Keratinocyte (primary cell): ENCODE measurements at regions not wholly inside any gene's neighbourhood (a gene's known extent, or its start where the extent isn't known, plus 50 kb on each side); places are given as distances from the start of the nearest gene placed in this dataset.

Source experiments
- DNase-seq: peaks from one replicate; pipeline ENCODE4 v3.0.0-alpha.2; 2011; ENCODE audit warnings: low read depth, missing footprints, low spot score
- FAIRE-seq: peaks from 2 replicates; lab custom pipeline; 2011; peaks lifted over from hg19 to GRCh38; lab: Jason Lieb, UNC
- H2AFZ ChIP-seq: 2 replicates; pipeline ENCODE4 v1.6.0; 2012; ENCODE audit warnings: low read length, control low read depth, inconsistent platforms; ENCODE audit not compliant: control insufficient read depth
- H3K27ac ChIP-seq: 2 replicates; pipeline ENCODE4 v1.5.1; 2011; ENCODE audit warnings: low read length; ENCODE audit not compliant: control insufficient read depth, insufficient read depth
- H3K27me3 ChIP-seq: 3 replicates; pipeline ENCODE4 v1.6.0; 2011; ENCODE audit warnings: low read length; ENCODE audit not compliant: control insufficient read depth, insufficient read depth; ENCODE audit errors: extremely low read depth
- H3K36me3 ChIP-seq, 2 experiments: 2 replicates in 1 of 2; 3 replicates in 1 of 2; pipeline ENCODE4 v1.5.1; 2011; ENCODE audit warnings: low read length in 2 of 2, mild to moderate bottlenecking in 1 of 2; ENCODE audit not compliant: control insufficient read depth in 2 of 2, insufficient read depth in 2 of 2; ENCODE audit errors: extremely low read depth in 1 of 2
- H3K4me1 ChIP-seq: 3 replicates; pipeline ENCODE4 v1.5.1; 2011; ENCODE audit warnings: low read length; ENCODE audit not compliant: control insufficient read depth, insufficient read depth; ENCODE audit errors: extremely low read depth
- H3K4me2 ChIP-seq: 3 replicates; pipeline ENCODE4 v1.6.0; 2011; ENCODE audit warnings: low read depth, low read length; ENCODE audit not compliant: control insufficient read depth, insufficient read depth; ENCODE audit errors: extremely low read depth
- H3K4me3 ChIP-seq, 3 experiments: fragments of 200-600 bp in 1 of 3; sonication (generic) in 1 of 3; 2 replicates in 2 of 3; 3 replicates in 1 of 3; pipeline ENCODE4 v1.5.1; 2011 to 2016; ENCODE audit warnings: low read length in 3 of 3, mild to moderate bottlenecking in 3 of 3, control low read depth in 2 of 3, inconsistent platforms in 1 of 3, low read depth in 1 of 3, mixed read lengths in 1 of 3, mixed run types in 1 of 3, moderate library complexity in 1 of 3; ENCODE audit not compliant: control insufficient read depth in 2 of 3, insufficient read depth in 2 of 3; ENCODE audit errors: extremely low read depth in 1 of 3
- H3K79me2 ChIP-seq: 2 replicates; pipeline ENCODE4 v1.6.0; 2012; ENCODE audit warnings: low read length; ENCODE audit not compliant: control insufficient read depth, insufficient read depth
- H3K9ac ChIP-seq: 3 replicates; pipeline ENCODE4 v1.6.0; 2011; ENCODE audit warnings: low read length; ENCODE audit not compliant: control insufficient read depth, insufficient read depth; ENCODE audit errors: extremely low read depth
- H3K9me1 ChIP-seq: 3 replicates; pipeline ENCODE4 v1.6.0; 2011; ENCODE audit warnings: low read length; ENCODE audit not compliant: control insufficient read depth, insufficient read depth; ENCODE audit errors: extremely low read depth
- H3K9me3 ChIP-seq: 2 replicates; pipeline ENCODE4 v1.5.1; 2012; ENCODE audit warnings: low read depth, low read length; ENCODE audit not compliant: control insufficient read depth
- H4K20me1 ChIP-seq: 3 replicates; pipeline ENCODE4 v1.6.0; 2011; ENCODE audit warnings: low read length; ENCODE audit not compliant: control insufficient read depth, insufficient read depth; ENCODE audit errors: extremely low read depth
- CTCF ChIP-seq, 3 experiments: IDR thresholded peaks in 1 of 3; conservative IDR thresholded peaks in 1 of 3; optimal IDR thresholded peaks in 1 of 3; 2 replicates in 2 of 3; 3 replicates in 1 of 3; pipeline versions ENCODE3 to v1.5.1; 2011; ENCODE audit warnings: low read length in 3 of 3, mild to moderate bottlenecking in 3 of 3, moderate library complexity in 2 of 3, control low read depth in 1 of 3, inconsistent platforms in 1 of 3; ENCODE audit not compliant: insufficient read depth in 2 of 3; ENCODE audit errors: extremely low read depth in 1 of 3
- EZH2 ChIP-seq: IDR thresholded peaks from one replicate; pipeline ENCODE4 v1.6.1; 2012; ENCODE audit warnings: inconsistent platforms, mild to moderate bottlenecking, low read length, moderate library complexity
- dilution Hi-C: fragments of 300-500 bp; cut with MboI; formaldehyde crosslinking; loops from one replicate; pipeline ENCODE4 v1.7.0; 2020; ENCODE audit warnings: low sequenced_read_pairs; ENCODE audit not compliant: extremely low pct_ligation_motif_present

- H3K4me3 ChIP-seq = no peak overlapping the region
- H3K9me1 ChIP-seq = no peaks in the 10 kb centered on the region
- H3K9me3 ChIP-seq = no peaks in the 10 kb centered on the region
- dilution Hi-C loops = no loop called here
- H3K9ac ChIP-seq = no peak overlapping the region
- H3K79me2 ChIP-seq = no peaks in the 10 kb centered on the region
- H2AFZ ChIP-seq = no peak overlapping the region
- TF ChIP-seq EZH2 = no peak
- no peak for TF ChIP-seq CTCF (optimal IDR thresholded peaks at IDR 0.05 in 1 of 3, IDR thresholded peaks at IDR 0.05 in 1 of 3, conservative IDR thresholded peaks at IDR 0.05 in 1 of 3; ENCODE audit: extremely low read depth in 1 of 3, insufficient read depth in 2 of 3, low read length in 3 of 3)
- no peak overlapping the region for H3K27ac ChIP-seq
- H3K4me2 ChIP-seq = no peak overlapping the region
- no peaks in the 10 kb centered on the region for H3K4me1 ChIP-seq
- no peak for DNase-seq
- no peak for FAIRE-seq
- H4K20me1 ChIP-seq = no peaks in the 10 kb centered on the region
- no peaks in the 10 kb centered on the region for H3K36me3 ChIP-seq
- no peaks in the 10 kb centered on the region for H3K27me3 ChIP-seq
Observed at GRCh38 chr20:52564594-52564993, 373.0 kb upstream of the ZFP64 start.

DNA sequence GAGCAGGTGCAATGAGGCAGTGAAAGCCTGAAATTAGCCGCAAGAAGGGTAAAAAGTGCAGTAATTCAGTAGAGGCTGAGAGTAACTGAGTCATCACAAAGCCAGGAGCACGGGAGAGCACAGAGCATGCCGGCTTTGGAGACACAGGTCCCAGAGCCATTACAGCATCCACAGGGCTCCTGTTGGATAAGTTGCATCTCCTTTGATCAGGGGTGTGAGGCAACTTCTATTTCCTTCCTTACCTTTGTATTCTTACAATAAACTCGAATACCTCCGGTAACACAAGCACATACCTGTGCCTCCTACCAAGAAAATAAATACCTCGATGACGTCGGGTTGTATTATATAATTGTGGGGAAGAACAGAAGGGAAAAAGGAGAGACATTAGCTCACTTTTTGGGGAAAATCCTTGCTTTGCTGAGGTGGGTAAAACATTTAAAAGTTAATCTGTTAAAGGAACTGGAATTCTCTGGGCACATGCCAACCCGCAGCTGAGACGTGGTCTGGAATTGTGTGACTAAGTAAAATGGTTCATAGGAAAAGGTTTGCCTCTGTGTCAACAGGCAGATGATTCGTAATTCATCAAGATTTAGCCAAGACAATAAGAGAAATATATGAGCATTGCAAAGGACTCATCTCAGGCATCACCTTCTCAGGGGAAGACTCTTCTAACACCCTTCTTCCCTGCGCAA, 360.7 kb upstream of the ZFP64 start:
- Histone ChIP-seq H2AFZ (no peak overlapping the region), H3K27ac (no peak overlapping the region), H3K4me1 (no peaks in the 10 kb centered on the region), H4K20me1 (no peaks in the 10 kb centered on the region), H3K4me2 (no peak overlapping the region), H3K9me1 (no peaks in the 10 kb centered on the region), H3K9me3 (no peaks in the 10 kb centered on the region), H3K27me3 (no peaks in the 10 kb centered on the region), H3K4me3 (no peak overlapping the region), H3K9ac (no peak overlapping the region), H3K79me2 (no peaks in the 10 kb centered on the region), H3K36me3 (no peaks in the 10 kb centered on the region)
- FAIRE-seq (no peak), DNase-seq (no peak)
- dilution Hi-C loops = no loop called here
- no peak for TF ChIP-seq EZH2
- no peak for TF ChIP-seq CTCF (optimal IDR thresholded peaks at IDR 0.05 in 1 of 3, IDR thresholded peaks at IDR 0.05 in 1 of 3, conservative IDR thresholded peaks at IDR 0.05 in 1 of 3; ENCODE audit: extremely low read depth in 1 of 3, insufficient read depth in 2 of 3, low read length in 3 of 3)
